Esophagus (tissue), 2 donors: ENCODE measurements at regions not wholly inside any gene's neighbourhood (a gene's known extent, or its start where the extent isn't known, plus 50 kb on each side); places are given as distances from the start of the nearest gene placed in this dataset.

Source experiments
- H3K27ac ChIP-seq, 2 donors: one replicate each; pipeline ENCODE4 v1.5.1; 2013; ENCODE audit warnings: low read depth in 2 of 2, mild to moderate bottlenecking in 2 of 2, inconsistent platforms in 1 of 2, low read length in 1 of 2, moderate library complexity in 1 of 2
- H3K27me3 ChIP-seq, 2 donors: one replicate each; pipeline ENCODE4 v1.6.1; 2013; ENCODE audit warnings: low read length in 2 of 2, control low read depth in 1 of 2, mild to moderate bottlenecking in 1 of 2; ENCODE audit not compliant: insufficient read depth in 2 of 2, control insufficient read depth in 1 of 2
- H3K36me3 ChIP-seq, 2 donors: one replicate each; pipeline ENCODE4 v1.6.1; 2013; ENCODE audit warnings: low read length in 1 of 2; ENCODE audit not compliant: control insufficient read depth in 2 of 2, insufficient read depth in 2 of 2
- H3K4me1 ChIP-seq, 2 donors: one replicate each; pipeline ENCODE4 v1.6.1; 2013; ENCODE audit warnings: low read length in 1 of 2; ENCODE audit not compliant: control insufficient read depth in 2 of 2, insufficient read depth in 2 of 2
- H3K4me3 ChIP-seq, 2 donors: one replicate each; pipeline ENCODE4 v1.5.1; 2013; ENCODE audit warnings: low read length in 2 of 2, mild to moderate bottlenecking in 2 of 2, low read depth in 1 of 2, moderate library complexity in 1 of 2
- H3K9me3 ChIP-seq, 2 donors: one replicate each; pipeline ENCODE4 v1.6.1; 2013; ENCODE audit warnings: mild to moderate bottlenecking in 2 of 2, low read depth in 1 of 2, low read length in 1 of 2, moderate library complexity in 1 of 2; ENCODE audit not compliant: control insufficient read depth in 2 of 2, insufficient read depth in 1 of 2
- WGBS, 2 donors: extraction: QIAGEN DNeasy Blood & Tissue Kit; methylation state at CpG; one replicate each; pipeline ENCODE4 v1.1.7; 2013; 5-methylcytosine and 5-hydroxymethylcytosine counted together
- donor health status: healthy with polysubstance abuse.
- donor health status: Bipolar disorder and iron deficiency.

DNA sequence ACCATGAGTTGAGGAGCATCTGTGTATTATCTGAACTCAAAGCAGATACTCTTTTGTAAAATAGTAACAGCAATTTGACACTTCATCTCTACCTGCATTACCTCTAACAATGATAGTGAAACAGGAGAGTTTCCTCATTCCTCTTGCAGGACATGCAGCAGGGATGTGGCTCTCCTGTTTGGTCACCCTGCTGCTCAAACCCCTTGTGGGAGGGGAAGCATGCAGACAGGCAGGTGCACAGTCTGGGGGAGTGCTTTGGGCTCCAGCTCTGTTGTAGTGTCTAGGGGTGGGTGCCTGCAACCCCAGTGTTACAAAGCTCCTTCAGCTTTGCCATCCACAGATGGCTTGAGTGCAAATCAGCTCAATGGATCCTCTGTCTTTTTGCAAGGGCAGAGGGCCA is 827.6 kb downstream of the DACH1 start:
- H3K27me3 ChIP-seq, result no peaks in the 10 kb centered on the region
- no peaks in the 10 kb centered on the region for H3K36me3 ChIP-seq
- no peak overlapping the region for H3K27ac ChIP-seq
- no peaks in the 10 kb centered on the region for H3K4me1 ChIP-seq
- no peaks in the 10 kb centered on the region for H3K9me3 ChIP-seq
- H3K4me3 ChIP-seq, result no peak overlapping the region

DNA sequence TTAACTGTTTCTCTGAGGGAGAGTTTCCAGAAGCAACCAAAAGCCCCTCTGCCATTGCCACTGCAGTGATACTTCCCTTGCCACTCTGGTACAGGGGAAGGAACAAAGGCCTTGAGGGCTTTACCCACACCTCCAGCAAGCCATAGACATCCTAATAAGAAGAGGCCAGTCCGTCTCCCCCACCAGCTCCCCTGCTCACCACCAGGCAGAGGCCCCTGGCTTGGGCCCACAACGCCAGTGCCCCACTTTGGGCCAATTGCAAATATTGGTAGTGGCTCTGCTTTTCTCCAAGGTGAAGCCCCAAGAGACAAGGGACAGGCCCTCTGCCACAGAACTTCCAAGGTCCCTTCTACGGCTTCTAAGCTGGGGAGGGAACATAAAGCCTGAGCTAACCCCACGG is 833.0 kb downstream of the DACH1 start:
- Histone ChIP-seq H3K4me3 (no peak overlapping the region), H3K9me3 (peaks cover 2 to 5% of the 10 kb centered on the region in 2 donors), H3K36me3 (no peaks in the 10 kb centered on the region), H3K27me3 (no peaks in the 10 kb centered on the region), H3K4me1 (no peaks in the 10 kb centered on the region), H3K27ac (no peak overlapping the region)
- 88 to 89% methylated on average over 4 of the region's 4 CpGs for WGBS, 2 donors

DNA sequence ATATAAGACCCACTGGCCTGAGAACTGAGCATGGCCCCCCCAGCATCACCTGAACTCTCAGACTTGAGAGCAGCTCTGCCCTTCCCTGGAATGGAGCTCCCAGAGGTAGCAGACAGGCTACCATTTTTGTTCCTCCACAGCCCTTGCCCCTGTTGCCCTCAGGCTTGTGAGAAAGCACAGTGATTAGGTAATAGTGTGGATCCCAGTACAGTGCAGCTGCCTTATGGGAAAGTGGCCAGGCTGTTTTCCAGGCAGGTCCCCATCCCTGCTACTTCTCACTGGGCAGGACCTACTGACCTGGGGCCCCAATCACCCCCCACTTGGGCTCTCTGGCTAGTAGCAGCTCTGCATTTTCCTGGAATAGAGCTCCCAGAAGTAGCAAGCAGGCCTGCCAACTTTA is 834.0 kb downstream of the DACH1 start:
- Histone ChIP-seq H3K27ac (no peak overlapping the region), H3K4me3 (no peak overlapping the region), H3K27me3 (no peaks in the 10 kb centered on the region), H3K9me3 (peaks cover 2 to 5% of the 10 kb centered on the region in 2 donors), H3K36me3 (no peaks in the 10 kb centered on the region), H3K4me1 (no peaks in the 10 kb centered on the region)

DNA sequence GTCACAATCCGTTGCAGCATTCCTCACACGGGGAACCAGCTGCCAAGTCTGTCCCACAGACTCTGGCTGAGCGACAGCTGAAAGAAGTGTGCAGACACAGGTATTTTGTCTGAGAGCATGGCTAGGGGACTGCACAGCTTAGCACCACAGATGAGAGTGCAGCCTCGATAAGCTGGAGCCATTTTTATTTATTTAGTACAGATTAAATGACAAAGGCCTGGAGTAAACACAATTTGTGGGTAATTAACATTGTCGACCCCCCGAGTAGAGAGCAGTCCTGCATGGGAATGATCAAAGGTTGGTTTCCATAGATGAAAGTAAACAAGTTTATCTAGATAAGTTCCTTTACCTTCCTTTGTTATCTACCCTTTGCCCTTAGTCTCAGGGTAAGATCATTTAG is 836.2 kb downstream of the DACH1 start:
- H3K27me3 ChIP-seq, result no peaks in the 10 kb centered on the region
- 30 to 39% methylated on average over 6 of the region's 6 CpGs for WGBS, 2 donors
- H3K36me3 ChIP-seq, result no peaks in the 10 kb centered on the region
- no peak overlapping the region for H3K27ac ChIP-seq
- no peak overlapping the region for H3K4me3 ChIP-seq
- H3K9me3 ChIP-seq, result peaks cover 2 to 5% of the 10 kb centered on the region in 2 donors
- no peaks in the 10 kb centered on the region for H3K4me1 ChIP-seq

DNA sequence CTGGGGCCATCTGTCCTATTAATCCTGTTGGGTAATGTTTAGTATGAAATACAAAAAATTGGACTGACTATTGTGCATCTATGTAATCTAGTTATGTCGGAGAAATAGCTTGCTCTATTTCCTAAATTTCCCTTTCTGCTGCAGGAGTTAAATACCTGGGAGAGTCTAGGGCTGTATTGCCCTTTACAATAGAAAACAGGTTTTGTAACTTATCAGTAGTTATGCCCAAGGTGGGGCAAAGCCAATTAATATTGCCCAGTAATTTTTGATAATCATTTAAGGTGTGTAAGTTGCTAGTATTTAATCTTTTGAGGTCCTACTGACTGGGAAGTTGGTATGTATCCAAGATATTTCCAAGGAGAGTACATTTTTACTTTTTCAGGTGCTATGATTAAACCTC is 838.1 kb downstream of the DACH1 start:
- Histone ChIP-seq H3K27ac (no peak overlapping the region), H3K36me3 (no peaks in the 10 kb centered on the region), H3K4me3 (no peak overlapping the region), H3K4me1 (no peaks in the 10 kb centered on the region), H3K9me3 (peaks cover 2 to 5% of the 10 kb centered on the region in 2 donors), H3K27me3 (no peaks in the 10 kb centered on the region)
- 92 to 100% methylated on average over 1 of the region's 1 CpG for WGBS, 2 donors

DNA sequence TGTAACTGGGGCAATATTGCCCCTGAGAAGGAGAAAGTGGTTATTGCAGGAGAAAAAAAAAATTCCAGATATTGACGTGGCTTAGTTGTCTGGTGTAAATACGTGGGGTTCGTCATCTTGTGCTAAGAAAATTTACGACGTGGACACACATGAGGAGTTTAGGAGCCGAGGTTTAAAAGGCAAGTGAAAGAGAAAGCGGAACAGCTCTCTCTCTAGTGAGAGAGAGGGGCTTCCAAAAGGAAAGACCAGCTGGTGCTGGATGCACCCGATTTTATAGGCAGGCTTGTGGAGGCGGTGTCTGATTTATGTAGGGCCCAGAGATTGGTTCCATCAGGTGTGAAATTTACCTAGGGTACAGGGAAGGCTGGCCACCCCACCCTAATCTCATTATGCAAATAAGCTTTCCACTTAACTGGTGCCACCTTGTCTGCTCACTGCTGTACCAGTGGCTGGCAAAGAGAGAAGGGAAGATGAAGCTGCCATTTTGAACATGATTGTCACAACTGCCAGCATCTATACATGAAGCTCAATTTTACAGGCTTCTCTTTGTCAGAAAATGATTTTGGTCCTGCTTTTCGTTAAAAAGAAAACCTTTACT is 845.1 kb downstream of the DACH1 start:
- Histone ChIP-seq H3K9me3 (no peaks in the 10 kb centered on the region), H3K27ac (no peak overlapping the region), H3K4me1 (no peaks in the 10 kb centered on the region), H3K36me3 (no peaks in the 10 kb centered on the region), H3K4me3 (no peak overlapping the region), H3K27me3 (no peaks in the 10 kb centered on the region)
- 81 to 87% methylated on average over 10 of the region's 10 CpGs for WGBS, 2 donors

DNA sequence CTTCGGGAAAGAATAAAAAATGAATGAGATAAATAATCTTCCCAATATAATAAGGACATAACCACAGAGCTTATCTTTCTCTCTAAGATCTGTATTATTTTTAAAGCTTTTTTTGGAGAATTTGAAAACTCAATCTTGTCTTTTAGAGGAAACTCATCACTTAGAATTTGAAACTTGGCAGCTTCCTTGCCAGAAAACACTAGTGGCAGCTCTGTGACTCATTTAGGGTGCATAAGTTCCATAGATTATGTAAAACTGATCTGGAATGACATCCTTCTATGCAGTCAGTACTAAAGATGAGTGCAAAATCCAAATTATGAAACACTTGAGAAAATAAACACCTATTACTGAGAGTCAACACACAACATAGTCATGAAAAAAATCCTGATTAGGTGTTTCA is 848.0 kb downstream of the DACH1 start:
- Histone ChIP-seq H3K36me3 (no peaks in the 10 kb centered on the region), H3K27me3 (no peaks in the 10 kb centered on the region), H3K9me3 (no peaks in the 10 kb centered on the region), H3K27ac (no peak overlapping the region), H3K4me3 (no peak overlapping the region), H3K4me1 (no peaks in the 10 kb centered on the region)
- whole genome bisulfite sequencing, 2 donors, result 70 to 74% methylated on average over 1 of the region's 1 CpG

DNA sequence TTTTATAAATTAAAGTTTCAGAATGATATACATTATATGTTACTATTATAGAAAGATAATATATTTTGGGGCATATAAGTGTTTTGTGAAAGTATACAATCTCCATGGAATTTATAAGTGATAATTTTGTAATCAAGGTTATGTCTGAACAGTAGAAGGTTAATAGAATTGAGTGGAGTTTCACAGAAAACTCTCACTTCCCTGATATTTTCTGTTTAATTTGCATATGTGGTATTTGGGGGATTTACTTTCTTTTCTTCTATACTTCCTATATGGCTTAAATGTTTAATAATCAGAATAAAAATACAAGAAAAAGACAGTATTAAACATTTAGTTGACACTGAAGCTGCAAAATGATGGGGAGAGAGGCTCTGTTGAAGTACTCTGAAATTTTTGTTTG is 848.5 kb downstream of the DACH1 start:
- Histone ChIP-seq H3K27ac (no peak overlapping the region), H3K4me3 (no peak overlapping the region), H3K9me3 (no peaks in the 10 kb centered on the region), H3K27me3 (no peaks in the 10 kb centered on the region), H3K36me3 (no peaks in the 10 kb centered on the region), H3K4me1 (no peaks in the 10 kb centered on the region)

DNA sequence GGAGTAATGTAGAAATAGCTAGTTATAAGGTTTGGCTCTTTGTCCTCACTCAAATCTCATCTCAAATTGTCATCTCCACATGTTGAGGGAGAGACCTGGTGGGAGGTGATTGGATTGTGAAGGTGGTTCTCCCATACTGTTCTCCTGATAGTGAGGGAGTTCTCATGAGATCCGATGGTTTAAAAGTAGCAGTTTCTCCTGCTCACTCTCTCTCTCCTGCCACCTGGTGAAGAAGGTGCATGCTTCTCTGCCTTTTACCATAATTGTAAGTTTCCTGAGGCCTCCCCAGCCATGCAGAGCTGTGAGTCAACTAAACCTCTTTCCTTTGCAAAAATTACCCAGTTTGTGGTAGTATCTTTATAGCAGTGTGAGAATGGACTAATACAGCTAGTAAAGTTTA is 849.4 kb downstream of the DACH1 start:
- no peak overlapping the region for H3K4me3 ChIP-seq
- no peaks in the 10 kb centered on the region for H3K9me3 ChIP-seq
- H3K4me1 ChIP-seq, result no peaks in the 10 kb centered on the region
- H3K36me3 ChIP-seq, result no peaks in the 10 kb centered on the region
- 38 to 41% methylated on average over 1 of the region's 1 CpG for WGBS, 2 donors
- no peak overlapping the region for H3K27ac ChIP-seq
- no peaks in the 10 kb centered on the region for H3K27me3 ChIP-seq

DNA sequence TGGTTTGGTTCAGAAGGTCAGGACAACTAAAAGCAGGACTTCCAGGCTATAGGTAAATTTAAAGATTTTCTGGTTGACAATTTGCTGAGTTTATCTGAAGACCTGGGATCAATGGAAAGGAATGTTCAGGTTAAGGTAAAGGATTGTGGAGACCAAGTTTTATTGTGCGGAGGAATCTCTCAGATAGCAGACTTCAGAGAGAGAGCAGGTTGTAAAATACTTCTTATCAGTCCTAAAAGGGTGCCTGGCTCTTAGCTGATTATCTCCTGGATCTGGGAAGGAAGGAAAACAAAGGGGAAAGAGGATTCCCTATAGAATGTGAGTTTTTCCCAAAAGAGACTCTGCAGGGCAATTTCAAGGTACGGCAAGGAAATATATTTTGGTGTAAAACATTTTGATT is 851.5 kb downstream of the DACH1 start:
- WGBS, 2 donors, result 83 to 84% methylated on average over 2 of the region's 2 CpGs

More for the DNA sequence above, 851.5 kb downstream of the DACH1 start:
- Histone ChIP-seq H3K27ac (no peak overlapping the region), H3K4me1 (no peaks in the 10 kb centered on the region), H3K27me3 (no peaks in the 10 kb centered on the region), H3K9me3 (no peaks in the 10 kb centered on the region), H3K4me3 (no peak overlapping the region), H3K36me3 (no peaks in the 10 kb centered on the region)
